ENCODE measurements at regions not wholly inside any gene's neighbourhood (a gene's known extent, or its start where the extent isn't known, plus 50 kb on each side); places are given as distances from the start of the nearest gene placed in this dataset.
A peak's percentile ranks its signal among the peaks of the same experiment; 100 is the strongest.

GRCh38 chr5:54693936-54694657 is 176.5 kb downstream of the SNX18 start:
- H3K9me3 ChIP-seq: no peaks in the 10 kb centered on the region
- no peak overlapping the region for H3K27ac ChIP-seq
- H3K27me3 ChIP-seq: no peaks in the 10 kb centered on the region
- whole genome bisulfite sequencing, 5 donors: 87 to 97% (median 92%) methylated on average over 5 to 7 of the region's 7 CpGs
- H3K4me1 ChIP-seq: peaks cover 0 to 27% (median 14%) of the 10 kb centered on the region in 4 donors
- no peak overlapping the region for H3K4me3 ChIP-seq
- peak in 1 of 2 donors; percentile 60 for DNase-seq
- no peaks in the 10 kb centered on the region for H3K36me3 ChIP-seq
- TF ChIP-seq POLR2AphosphoS5 (IDR thresholded peaks at IDR 0.05) (no peak), POLR2A (IDR thresholded peaks at IDR 0.05) (no peak), EP300 (IDR thresholded peaks at IDR 0.05) (no peak)
- TF ChIP-seq, protein P1, sequence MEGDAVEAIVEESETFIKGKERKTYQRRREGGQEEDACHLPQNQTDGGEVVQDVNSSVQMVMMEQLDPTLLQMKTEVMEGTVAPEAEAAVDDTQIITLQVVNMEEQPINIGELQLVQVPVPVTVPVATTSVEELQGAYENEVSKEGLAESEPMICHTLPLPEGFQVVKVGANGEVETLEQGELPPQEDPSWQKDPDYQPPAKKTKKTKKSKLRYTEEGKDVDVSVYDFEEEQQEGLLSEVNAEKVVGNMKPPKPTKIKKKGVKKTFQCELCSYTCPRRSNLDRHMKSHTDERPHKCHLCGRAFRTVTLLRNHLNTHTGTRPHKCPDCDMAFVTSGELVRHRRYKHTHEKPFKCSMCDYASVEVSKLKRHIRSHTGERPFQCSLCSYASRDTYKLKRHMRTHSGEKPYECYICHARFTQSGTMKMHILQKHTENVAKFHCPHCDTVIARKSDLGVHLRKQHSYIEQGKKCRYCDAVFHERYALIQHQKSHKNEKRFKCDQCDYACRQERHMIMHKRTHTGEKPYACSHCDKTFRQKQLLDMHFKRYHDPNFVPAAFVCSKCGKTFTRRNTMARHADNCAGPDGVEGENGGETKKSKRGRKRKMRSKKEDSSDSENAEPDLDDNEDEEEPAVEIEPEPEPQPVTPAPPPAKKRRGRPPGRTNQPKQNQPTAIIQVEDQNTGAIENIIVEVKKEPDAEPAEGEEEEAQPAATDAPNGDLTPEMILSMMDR (IDR thresholded peaks at IDR 0.05): no peak
- intact Hi-C loops (cut with DNase I; ENCODE audit: low total_unique reads): no loop called here

- intact Hi-C loops (cut with DNase I; ENCODE audit: low total_unique reads): no loop called here
- H3K4me1 ChIP-seq: peaks cover 0 to 27% (median 14%) of the 10 kb centered on the region in 4 donors
- DNase-seq: no peak
- no peak overlapping the region for H3K27ac ChIP-seq
- no peaks in the 10 kb centered on the region for H3K36me3 ChIP-seq
- H3K4me3 ChIP-seq: no peak overlapping the region
- no peaks in the 10 kb centered on the region for H3K9me3 ChIP-seq
- TF ChIP-seq, protein P1 (IDR thresholded peaks at IDR 0.05): no peak
- TF ChIP-seq EP300 (IDR thresholded peaks at IDR 0.05): no peak
- no peak for TF ChIP-seq POLR2AphosphoS5 (IDR thresholded peaks at IDR 0.05)
- no peak for TF ChIP-seq POLR2A (IDR thresholded peaks at IDR 0.05)
- H3K27me3 ChIP-seq: no peaks in the 10 kb centered on the region
- 73 to 84% (median 82%) methylated on average over 4 of the region's 4 CpGs for WGBS, 5 donors
Observed at GRCh38 chr5:54692631-54693030, 175.1 kb downstream of the SNX18 start.

DNA sequence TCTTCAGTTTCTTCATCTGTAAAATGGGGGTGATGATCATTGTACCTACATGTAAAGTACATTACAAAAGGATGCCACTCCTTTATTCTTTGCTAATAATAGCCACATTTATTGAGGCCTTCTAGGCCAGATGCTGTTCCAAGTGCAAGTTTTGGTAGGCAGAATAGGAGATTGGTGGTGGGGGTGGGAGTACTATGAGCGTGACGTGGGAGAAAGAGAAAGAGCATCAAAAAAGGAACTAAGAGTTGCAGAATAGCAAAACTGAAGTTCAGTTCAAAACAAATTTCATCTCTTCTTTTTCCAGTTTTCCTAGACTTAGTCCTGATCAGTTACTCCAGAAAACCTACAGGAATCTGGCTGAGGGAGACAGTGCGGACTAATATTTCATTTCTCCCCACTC is 174.1 kb downstream of the SNX18 start:
- WGBS, 5 donors: 83 to 97% (median 92%) methylated on average over 3 of the region's 3 CpGs

DNA sequence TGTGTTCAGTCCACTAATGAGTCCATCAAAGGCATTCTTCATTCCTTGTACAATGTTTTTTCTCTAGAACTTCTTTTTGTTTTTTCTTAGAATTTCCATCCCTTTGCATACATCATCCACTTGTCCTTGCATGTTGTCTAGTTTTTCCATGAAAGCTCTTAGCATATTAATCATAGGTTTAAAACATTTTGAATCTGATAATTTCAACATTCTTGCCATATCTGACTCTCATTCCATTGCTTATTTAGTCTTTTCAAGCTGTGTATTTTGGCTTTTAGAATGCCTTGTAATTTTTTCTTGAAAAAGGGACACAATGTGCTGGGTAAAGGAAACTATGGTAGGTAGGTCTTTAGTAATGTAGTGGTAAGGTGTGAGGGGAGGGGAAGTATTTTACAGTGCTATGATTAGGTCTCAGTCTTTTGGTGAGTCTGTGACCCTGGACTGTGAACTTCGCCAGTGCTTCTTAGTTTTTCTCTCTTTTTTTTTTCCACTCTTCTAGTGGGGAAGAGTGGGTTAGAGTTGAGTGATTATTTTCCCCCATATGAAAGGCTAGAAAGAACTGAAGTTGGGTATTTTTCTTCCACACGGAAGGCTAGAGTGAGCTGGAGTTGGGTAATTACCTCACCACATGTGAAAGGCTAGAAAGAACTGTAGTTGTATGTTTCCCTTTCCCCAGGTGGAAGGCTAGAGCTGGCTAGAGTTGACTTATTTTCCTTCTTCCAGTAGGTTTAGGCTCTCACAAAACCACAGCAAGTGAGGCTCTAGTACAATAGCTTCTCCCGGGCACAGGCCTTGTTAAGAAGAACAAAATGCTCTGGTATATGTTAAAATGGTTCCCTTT is 172.1 kb downstream of the SNX18 start:
- H3K36me3 ChIP-seq: no peaks in the 10 kb centered on the region
- H3K9me3 ChIP-seq: no peaks in the 10 kb centered on the region
- H3K4me3 ChIP-seq: no peak overlapping the region
- TF ChIP-seq, protein P1 (IDR thresholded peaks at IDR 0.05): no peak
- no peak for TF ChIP-seq POLR2AphosphoS5 (IDR thresholded peaks at IDR 0.05)
- no peaks in the 10 kb centered on the region for H3K27me3 ChIP-seq
- no peak for DNase-seq
- 84 to 99% (median 92%) methylated on average over 3 of the region's 3 CpGs for WGBS, 5 donors
- H3K4me1 ChIP-seq: peaks cover 0 to 9% (median 2%) of the 10 kb centered on the region in 4 donors
- no peak overlapping the region for H3K27ac ChIP-seq
- intact Hi-C loops (cut with DNase I; ENCODE audit: low total_unique reads): no loop called here

More for the DNA sequence above, 174.1 kb downstream of the SNX18 start:
- no peaks in the 10 kb centered on the region for H3K36me3 ChIP-seq
- H3K27ac ChIP-seq: no peak overlapping the region
- H3K9me3 ChIP-seq: no peaks in the 10 kb centered on the region
- TF ChIP-seq, protein P1 (IDR thresholded peaks at IDR 0.05): no peak
- TF ChIP-seq POLR2AphosphoS5 (IDR thresholded peaks at IDR 0.05) (no peak), EP300 (IDR thresholded peaks at IDR 0.05) (no peak), POLR2A (IDR thresholded peaks at IDR 0.05) (no peak)
- DNase-seq: no peak
- H3K4me3 ChIP-seq: no peak overlapping the region
- no peaks in the 10 kb centered on the region for H3K27me3 ChIP-seq
- intact Hi-C loops (cut with DNase I; ENCODE audit: low total_unique reads): no loop called here
- peaks cover 0 to 20% (median 10%) of the 10 kb centered on the region in 4 donors for H3K4me1 ChIP-seq

All from stomach (tissue), 8 donors.